Karpas-422 (cell line): ENCODE measurements at regions not wholly inside any gene's neighbourhood (a gene's known extent, or its start where the extent isn't known, plus 50 kb on each side); places are given as distances from the start of the nearest gene placed in this dataset.

Experiments
- DNase-seq: peaks from one replicate; pipeline ENCODE4 v3.0.0-alpha.2; 2015
- H2AFZ ChIP-seq: fragments of 200-600 bp; sonication (generic); 2 replicates; pipeline ENCODE4 v1.6.1; 2014; ENCODE audit warnings: antibody characterized with exemption, low read length, mixed read lengths
- H3K27ac ChIP-seq: fragments of 200-600 bp; sonication (generic); 2 replicates; pipeline ENCODE4 v1.5.1; 2014; ENCODE audit warnings: mild to moderate bottlenecking, low read length, moderate library complexity
- H3K27me3 ChIP-seq: fragments of 200-600 bp; sonication (generic); 2 replicates; pipeline ENCODE4 v1.6.1; 2014; ENCODE audit warnings: low read length, mixed read lengths
- H3K36me3 ChIP-seq: fragments of 200-600 bp; sonication (generic); 2 replicates; pipeline ENCODE4 v1.6.1; 2014; ENCODE audit warnings: low read length, mixed read lengths; ENCODE audit not compliant: insufficient read depth
- H3K4me1 ChIP-seq: fragments of 200-600 bp; sonication (generic); 2 replicates; pipeline ENCODE4 v1.6.1; 2014; ENCODE audit warnings: mild to moderate bottlenecking, low read length, mixed read lengths
- H3K4me2 ChIP-seq: fragments of 200-600 bp; sonication (generic); 2 replicates; pipeline ENCODE4 v1.6.1; 2014; ENCODE audit warnings: low read length, low read depth, mild to moderate bottlenecking; ENCODE audit not compliant: poor library complexity, severe bottlenecking
- H3K4me3 ChIP-seq: fragments of 200-600 bp; sonication (generic); 2 replicates; pipeline ENCODE4 v1.5.1; 2014; ENCODE audit warnings: mild to moderate bottlenecking, antibody characterized with exemption, low read length, mixed read lengths
- H3K79me2 ChIP-seq: fragments of 200-600 bp; sonication (generic); 2 replicates; pipeline ENCODE4 v1.6.1; 2014; ENCODE audit warnings: mild to moderate bottlenecking, low read length, mixed read lengths
- H3K9ac ChIP-seq: fragments of 200-600 bp; sonication (generic); 2 replicates; pipeline ENCODE4 v1.6.0; 2014; ENCODE audit warnings: low read length
- H3K9me2 ChIP-seq: fragments of 200-600 bp; sonication (generic), shearing (Covaris generic); replicated peaks from 2 replicates; pipeline ENCODE4 v1.6.0; 2014; ENCODE audit warnings: mild to moderate bottlenecking, low read length, moderate library complexity; ENCODE audit not compliant: insufficient read depth
- H3K9me3 ChIP-seq: fragments of 300-700, 200-600 bp; sonication (generic); 2 replicates; pipeline ENCODE4 v1.6.1; 2014; ENCODE audit warnings: low read length, mixed read lengths
- H4K20me1 ChIP-seq: fragments of 200-600 bp; sonication (generic); 2 replicates; pipeline ENCODE4 v1.6.1; 2014; ENCODE audit warnings: mild to moderate bottlenecking, antibody characterized with exemption, low read length, low read depth; ENCODE audit not compliant: insufficient read depth

DNA sequence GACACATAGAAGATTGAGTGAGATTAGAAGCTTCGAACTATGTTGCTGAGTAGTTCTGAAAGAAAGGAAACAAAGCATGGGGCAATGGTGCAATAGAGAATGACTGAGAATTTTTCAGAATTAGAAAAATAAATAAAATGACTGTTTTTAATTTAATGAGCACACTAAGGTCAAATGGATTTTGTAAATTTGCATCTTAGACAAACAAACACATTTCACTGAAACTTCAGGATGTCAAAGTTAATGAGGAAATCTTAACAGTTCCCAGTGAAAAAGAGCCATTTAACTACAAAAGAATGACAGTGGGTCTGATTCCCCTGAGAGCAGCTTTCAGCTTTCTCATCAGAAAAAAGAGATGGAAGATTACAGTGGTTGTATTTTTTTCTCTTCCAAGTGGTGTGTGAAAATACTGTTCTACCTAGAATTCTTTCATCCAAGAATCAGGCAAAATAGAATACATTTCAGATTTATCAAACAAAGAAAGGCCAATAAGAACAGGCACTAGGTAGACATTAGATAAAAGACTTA is 591.9 kb downstream of the SEMA5A start:
- Histone ChIP-seq H3K79me2 (no peaks in the 10 kb centered on the region), H3K27me3 (no peaks in the 10 kb centered on the region), H3K4me1 (no peaks in the 10 kb centered on the region), H2AFZ (no peak overlapping the region), H4K20me1 (no peaks in the 10 kb centered on the region), H3K9me3 (peaks cover 42% of the 10 kb centered on the region), H3K9ac (no peak overlapping the region), H3K4me3 (no peak overlapping the region), H3K27ac (no peak overlapping the region), H3K36me3 (no peaks in the 10 kb centered on the region), H3K4me2 (no peak overlapping the region), H3K9me2 (no peaks in the 10 kb centered on the region)
- no peak for DNase-seq

DNA sequence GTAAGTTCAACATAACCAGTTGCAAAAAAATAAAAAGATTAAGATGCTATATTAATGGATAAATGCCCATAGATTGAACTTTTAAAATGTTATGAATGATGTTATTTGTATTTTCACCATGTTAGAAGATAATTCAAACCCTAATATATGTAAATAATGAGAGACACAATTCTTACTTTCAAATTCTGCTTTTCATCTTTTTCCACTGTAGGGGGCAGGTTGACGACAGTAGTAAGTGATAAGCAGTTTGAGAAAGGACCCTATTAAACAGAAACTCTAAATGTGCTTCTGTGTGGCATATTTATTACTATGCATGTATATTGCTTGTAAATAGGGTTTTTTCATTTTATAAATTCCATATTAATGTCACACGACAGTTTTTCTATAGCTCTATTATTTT is 591.1 kb downstream of the SEMA5A start:
- Histone ChIP-seq H3K79me2 (no peaks in the 10 kb centered on the region), H3K9me2 (no peaks in the 10 kb centered on the region), H3K9ac (no peak overlapping the region), H3K4me2 (no peak overlapping the region), H2AFZ (no peak overlapping the region), H3K36me3 (no peaks in the 10 kb centered on the region), H3K4me1 (no peaks in the 10 kb centered on the region), H3K27me3 (no peaks in the 10 kb centered on the region), H4K20me1 (no peaks in the 10 kb centered on the region), H3K9me3 (peaks cover 47% of the 10 kb centered on the region), H3K4me3 (no peak overlapping the region), H3K27ac (no peak overlapping the region)
- DNase-seq: no peak

DNA sequence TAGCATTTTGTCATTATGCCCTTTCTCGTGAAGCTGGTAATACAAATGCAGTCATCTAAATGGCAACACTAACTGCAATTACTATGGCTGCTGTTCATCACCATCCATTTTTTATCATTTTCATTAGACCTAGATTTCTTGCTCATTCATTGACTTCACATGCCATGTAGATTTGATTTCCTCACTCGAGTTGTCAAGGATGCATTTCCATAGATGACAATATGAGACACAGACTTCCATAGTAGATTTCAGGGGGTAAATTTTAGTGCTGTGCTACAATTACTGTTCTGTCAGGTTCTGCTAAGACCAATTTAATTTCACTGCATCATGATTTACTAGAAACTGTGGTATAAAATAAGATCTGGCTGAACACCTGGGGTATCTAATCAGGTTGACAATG is 589.2 kb downstream of the SEMA5A start:
- Histone ChIP-seq H3K79me2 (no peaks in the 10 kb centered on the region), H3K9ac (no peak overlapping the region), H3K27ac (no peak overlapping the region), H3K27me3 (no peaks in the 10 kb centered on the region), H4K20me1 (no peaks in the 10 kb centered on the region), H2AFZ (no peak overlapping the region), H3K4me3 (no peak overlapping the region), H3K36me3 (no peaks in the 10 kb centered on the region), H3K9me2 (no peaks in the 10 kb centered on the region), H3K4me1 (no peaks in the 10 kb centered on the region), H3K4me2 (no peak overlapping the region), H3K9me3 (peaks cover 41% of the 10 kb centered on the region)
- no peak for DNase-seq

DNA sequence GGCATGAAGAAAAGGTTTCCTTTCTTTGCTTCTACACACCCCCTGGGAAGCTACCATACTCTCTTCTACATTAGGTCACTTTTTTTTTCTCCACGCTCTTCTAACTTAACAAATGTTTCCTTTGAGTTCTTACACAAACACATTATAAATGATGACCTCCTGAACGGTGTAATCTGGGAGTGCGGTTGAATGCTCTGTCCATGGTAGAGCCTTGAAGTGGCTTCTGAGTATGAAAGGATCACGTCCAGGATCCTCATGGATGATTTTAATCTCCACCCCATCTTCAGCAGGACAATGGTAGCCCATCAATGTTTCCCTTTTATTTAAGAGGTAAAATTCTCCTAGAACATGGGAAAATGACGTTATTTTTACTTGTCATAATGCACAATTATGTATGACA is 587.3 kb downstream of the SEMA5A start:
- no peaks in the 10 kb centered on the region for H4K20me1 ChIP-seq
- H3K9ac ChIP-seq: no peak overlapping the region
- H3K4me1 ChIP-seq: no peaks in the 10 kb centered on the region
- H3K36me3 ChIP-seq: no peaks in the 10 kb centered on the region
- H3K4me3 ChIP-seq: no peak overlapping the region
- H3K9me3 ChIP-seq: peaks cover 38% of the 10 kb centered on the region
- H2AFZ ChIP-seq: no peak overlapping the region
- H3K79me2 ChIP-seq: no peaks in the 10 kb centered on the region
- no peaks in the 10 kb centered on the region for H3K9me2 ChIP-seq
- no peaks in the 10 kb centered on the region for H3K27me3 ChIP-seq
- H3K4me2 ChIP-seq: no peak overlapping the region
- no peak for DNase-seq
- no peak overlapping the region for H3K27ac ChIP-seq

DNA sequence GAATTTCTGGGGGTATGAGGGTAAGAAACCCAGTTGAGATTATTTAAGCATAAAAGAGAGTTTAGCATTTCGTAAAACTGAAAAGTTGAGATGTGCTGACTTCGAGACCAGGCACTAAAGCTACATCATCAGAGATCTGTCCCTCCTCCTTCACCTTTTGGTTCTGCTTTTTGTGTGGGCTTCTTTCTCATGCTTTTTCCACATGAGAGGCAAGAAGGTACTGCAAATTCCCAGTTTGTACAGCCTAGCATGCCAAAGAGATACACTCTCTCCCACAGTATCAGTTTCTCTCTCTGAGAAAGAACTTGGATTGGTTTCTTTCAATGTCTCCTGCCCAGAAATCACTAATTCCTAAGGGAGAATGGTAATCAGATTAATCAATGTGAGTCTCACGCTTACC is 584.7 kb downstream of the SEMA5A start:
- H3K4me1 ChIP-seq: no peaks in the 10 kb centered on the region
- H3K4me2 ChIP-seq: no peak overlapping the region
- no peak for DNase-seq
- H3K36me3 ChIP-seq: no peaks in the 10 kb centered on the region
- no peaks in the 10 kb centered on the region for H3K79me2 ChIP-seq
- no peaks in the 10 kb centered on the region for H3K27me3 ChIP-seq
- H2AFZ ChIP-seq: no peak overlapping the region
- no peak overlapping the region for H3K27ac ChIP-seq
- no peaks in the 10 kb centered on the region for H4K20me1 ChIP-seq
- H3K4me3 ChIP-seq: no peak overlapping the region
- peaks cover 30% of the 10 kb centered on the region for H3K9me3 ChIP-seq
- no peaks in the 10 kb centered on the region for H3K9me2 ChIP-seq
- H3K9ac ChIP-seq: no peak overlapping the region

DNA sequence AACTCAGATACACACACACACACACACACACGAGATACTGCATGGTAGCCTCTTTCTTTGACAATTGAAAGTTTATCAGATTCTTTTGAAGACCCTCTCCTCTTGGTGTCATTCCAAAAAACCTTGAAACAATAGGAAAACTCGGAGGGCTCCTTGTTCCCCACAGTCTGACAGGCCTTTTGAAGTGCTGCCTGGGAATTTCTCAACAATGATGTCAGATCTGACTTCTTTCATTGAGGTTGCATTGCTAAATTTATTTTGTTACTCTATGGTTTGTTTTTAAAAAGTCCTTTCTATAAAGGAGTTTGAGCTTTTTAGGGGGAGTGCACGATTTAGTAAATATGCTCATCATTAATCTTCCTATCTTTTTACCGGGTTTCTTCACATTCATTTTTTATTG is 583.9 kb downstream of the SEMA5A start:
- H3K4me3 ChIP-seq: no peak overlapping the region
- no peak overlapping the region for H3K9ac ChIP-seq
- no peaks in the 10 kb centered on the region for H3K36me3 ChIP-seq
- H3K27me3 ChIP-seq: no peaks in the 10 kb centered on the region
- no peaks in the 10 kb centered on the region for H3K4me1 ChIP-seq
- no peak overlapping the region for H3K4me2 ChIP-seq
- peaks cover 28% of the 10 kb centered on the region for H3K9me3 ChIP-seq
- H3K79me2 ChIP-seq: no peaks in the 10 kb centered on the region
- no peaks in the 10 kb centered on the region for H3K9me2 ChIP-seq
- DNase-seq: no peak
- no peak overlapping the region for H2AFZ ChIP-seq
- no peak overlapping the region for H3K27ac ChIP-seq
- H4K20me1 ChIP-seq: no peaks in the 10 kb centered on the region

DNA sequence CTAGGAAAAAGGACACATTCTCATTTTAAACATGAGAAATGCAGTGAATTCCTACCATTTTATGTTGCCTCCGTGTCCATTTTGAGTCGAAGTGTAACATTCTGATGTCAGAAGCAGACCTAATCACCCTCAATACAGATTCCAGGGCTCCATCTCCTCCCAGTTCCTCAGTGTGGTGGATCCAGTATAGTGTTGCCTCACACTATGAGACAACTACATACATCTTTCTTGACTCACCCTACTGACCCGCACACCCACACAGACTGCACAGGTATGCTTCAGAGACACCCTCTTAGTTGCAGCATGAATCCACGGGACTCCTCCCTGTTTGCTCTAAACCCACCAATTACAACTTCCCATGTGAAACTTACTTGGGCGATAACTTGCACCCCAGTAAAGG is 564.9 kb downstream of the SEMA5A start:
- no peaks in the 10 kb centered on the region for H3K36me3 ChIP-seq
- no peaks in the 10 kb centered on the region for H3K27me3 ChIP-seq
- peaks cover 4% of the 10 kb centered on the region; the same call in 1 of the 2 replicates for H3K9me3 ChIP-seq
- no peak overlapping the region for H3K9ac ChIP-seq
- no peak overlapping the region for H3K4me3 ChIP-seq
- H3K27ac ChIP-seq: no peak overlapping the region
- H2AFZ ChIP-seq: no peak overlapping the region
- H3K79me2 ChIP-seq: no peaks in the 10 kb centered on the region
- H3K4me2 ChIP-seq: no peak overlapping the region
- H4K20me1 ChIP-seq: no peaks in the 10 kb centered on the region
- H3K4me1 ChIP-seq: no peaks in the 10 kb centered on the region
- H3K9me2 ChIP-seq: no peaks in the 10 kb centered on the region; the same call in 1 of the 2 replicates
- no peak for DNase-seq

DNA sequence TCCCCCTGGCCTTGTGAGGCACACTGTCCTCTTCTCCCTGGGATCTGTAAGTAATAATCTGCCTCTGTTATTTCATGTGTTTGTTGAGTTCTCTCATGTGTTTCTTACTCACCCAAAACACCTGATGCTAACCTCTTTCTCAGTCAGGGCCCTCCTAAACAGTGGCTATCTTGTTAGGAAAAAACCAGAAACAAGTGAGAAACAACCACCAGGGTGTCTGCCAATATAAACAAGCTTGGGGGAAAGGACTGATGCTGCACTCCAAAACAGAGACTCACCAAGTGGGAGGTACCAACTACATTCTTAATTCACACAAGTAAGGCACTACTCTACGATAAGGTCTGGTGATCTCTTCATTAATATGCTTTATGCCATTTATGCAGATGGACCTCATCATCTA is 564.4 kb downstream of the SEMA5A start:
- no peak for DNase-seq
- H3K9me3 ChIP-seq: peaks cover 4% of the 10 kb centered on the region; the same call in 1 of the 2 replicates
- no peaks in the 10 kb centered on the region for H4K20me1 ChIP-seq
- no peaks in the 10 kb centered on the region for H3K79me2 ChIP-seq
- no peaks in the 10 kb centered on the region for H3K36me3 ChIP-seq
- no peak overlapping the region for H3K27ac ChIP-seq
- H3K27me3 ChIP-seq: no peaks in the 10 kb centered on the region
- no peak overlapping the region for H2AFZ ChIP-seq
- H3K9ac ChIP-seq: no peak overlapping the region
- H3K9me2 ChIP-seq: no peaks in the 10 kb centered on the region; the same call in 1 of the 2 replicates
- H3K4me1 ChIP-seq: no peaks in the 10 kb centered on the region
- H3K4me3 ChIP-seq: no peak overlapping the region
- no peak overlapping the region for H3K4me2 ChIP-seq

DNA sequence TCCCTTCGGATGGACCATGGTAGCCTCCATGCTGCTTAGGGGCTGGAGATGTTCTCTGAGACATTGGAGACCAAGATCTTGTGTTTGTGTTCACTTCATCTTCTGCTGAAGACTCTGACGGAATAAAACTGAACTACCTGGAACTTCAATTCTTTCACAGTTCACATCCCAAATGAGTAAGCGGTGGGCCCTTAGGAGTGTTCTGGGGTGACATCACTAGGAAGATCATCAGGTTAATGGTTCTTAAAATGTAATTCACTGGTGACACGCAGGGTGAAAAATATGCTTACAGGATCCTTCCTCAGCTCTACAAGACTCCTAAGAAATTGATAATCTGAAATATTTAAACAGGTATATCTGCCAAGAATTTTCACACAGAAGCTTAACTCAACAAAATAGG is 561.5 kb downstream of the SEMA5A start:
- no peak overlapping the region for H2AFZ ChIP-seq
- no peaks in the 10 kb centered on the region for H3K79me2 ChIP-seq
- no peaks in the 10 kb centered on the region for H3K36me3 ChIP-seq
- H3K27me3 ChIP-seq: no peaks in the 10 kb centered on the region
- H3K4me2 ChIP-seq: no peak overlapping the region
- no peaks in the 10 kb centered on the region for H4K20me1 ChIP-seq
- H3K27ac ChIP-seq: no peak overlapping the region
- no peak overlapping the region for H3K9ac ChIP-seq
- H3K9me2 ChIP-seq: no peaks in the 10 kb centered on the region; the same call in 1 of the 2 replicates
- no peaks in the 10 kb centered on the region for H3K4me1 ChIP-seq
- no peak overlapping the region for H3K4me3 ChIP-seq
- no peak for DNase-seq
- peaks cover 15% of the 10 kb centered on the region; the same call in 1 of the 2 replicates for H3K9me3 ChIP-seq
